SK-N-MC (cell line): ENCODE measurements at regions not wholly inside any gene's neighbourhood (a gene's known extent, or its start where the extent isn't known, plus 50 kb on each side); places are given as distances from the start of the nearest gene placed in this dataset.

Experiments used
- EZH2 ChIP-seq: fragments of 200-600 bp; sonication (generic); IDR thresholded peaks from one replicate; pipeline ENCODE4 v1.6.1; 2017; ENCODE audit warnings: antibody characterized with exemption
- POLR2AphosphoS5 ChIP-seq: IDR thresholded peaks from 2 replicates; pipeline ENCODE4 v1.6.1; 2012; ENCODE audit warnings: mild to moderate bottlenecking, low read depth, low read length, borderline replicate concordance

DNA sequence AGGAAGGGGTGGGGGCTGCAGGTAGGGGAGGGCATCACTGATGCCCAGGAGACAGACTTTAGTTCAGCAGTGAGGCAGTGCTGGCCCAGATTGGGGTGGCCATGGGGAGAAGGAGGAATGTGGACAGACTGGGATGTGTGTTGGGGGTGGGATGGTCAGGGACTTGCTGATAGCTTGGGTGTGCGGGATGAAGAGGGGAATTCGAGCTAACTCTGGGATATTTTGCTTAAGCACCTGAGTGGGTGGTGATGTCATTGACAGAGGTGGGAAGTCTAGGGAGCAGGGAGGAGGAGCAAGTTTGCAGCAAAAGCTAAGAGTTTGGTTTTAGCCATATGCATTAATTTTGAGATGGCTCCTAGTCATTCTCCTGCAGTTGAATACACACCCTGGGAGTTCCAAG, 207.5 kb downstream of the RPLP1 start:
- TF ChIP-seq EZH2, result no peak
- no peak for TF ChIP-seq POLR2AphosphoS5
